B cell (primary cell): ENCODE measurements at regions not wholly inside any gene's neighbourhood (a gene's known extent, or its start where the extent isn't known, plus 50 kb on each side); places are given as distances from the start of the nearest gene placed in this dataset.

Experiments
- ATAC-seq: fragments of 200-7000 bp; cut with Tn5 transposase; one replicate; pipeline ENCODE4 v1.10.0; 2021; ENCODE audit warnings: low read depth, mild to moderate bottlenecking, moderate number of reproducible peaks, moderate library complexity
- CTCF ChIA-PET: fragments of 350-600 bp; sonication (Branson Sonifier 250); formaldehyde crosslinking; loops from one replicate; lab custom pipeline; 2021; ENCODE audit warnings: antibody characterized with exemption, inconsistent platforms; lab: Charles Lee
- POLR2A ChIA-PET: fragments of 350-600 bp; sonication (Branson Sonifier 250); formaldehyde crosslinking; loops from one replicate; lab custom pipeline; 2021; ENCODE audit warnings: antibody characterized with exemption; lab: Charles Lee
- DNase-seq: peaks from one replicate; pipeline ENCODE4 v3.0.0; 2013
- H2AFZ ChIP-seq: 2 replicates; pipeline ENCODE4 v1.6.1; 2012; ENCODE audit warnings: mild to moderate bottlenecking, low read depth, low read length; ENCODE audit not compliant: insufficient read depth, poor library complexity, severe bottlenecking
- H3K27ac ChIP-seq, 2 donors: 1 replicate in 1 of 2; 2 replicates in 1 of 2; pipeline ENCODE4 v1.5.1; 2012 to 2013; ENCODE audit warnings: low read length in 2 of 2, mild to moderate bottlenecking in 2 of 2, moderate library complexity in 1 of 2
- H3K27me3 ChIP-seq, 4 experiments: fragments of 200-600 bp in 1 of 4; sonication (generic) in 1 of 4; replicated peaks in 1 of 4; 1 replicate in 2 of 4; 2 replicates in 2 of 4; pipeline versions ENCODE4 v1.6.1 to v1.7.0; 2013 to 2016; ENCODE audit warnings: low read length in 3 of 4, mild to moderate bottlenecking in 2 of 4, mixed read lengths in 1 of 4, moderate library complexity in 1 of 4; ENCODE audit not compliant: insufficient read depth in 4 of 4, control insufficient read depth in 3 of 4; ENCODE audit errors: control extremely low read depth in 1 of 4
- H3K36me3 ChIP-seq, 2 experiments: replicated peaks in 1 of 2; 1 replicate in 1 of 2; 2 replicates in 1 of 2; pipeline versions ENCODE4 v1.6.1 to v1.7.1; 2013; ENCODE audit warnings: low read length in 1 of 2; ENCODE audit not compliant: insufficient read depth in 2 of 2, control insufficient read depth in 1 of 2; ENCODE audit errors: control extremely low read depth in 1 of 2, extremely low read depth in 1 of 2
- H3K4me1 ChIP-seq, 2 donors: fragments of 200-600 bp in 1 of 2; sonication (generic) in 1 of 2; 1 replicate in 1 of 2; 2 replicates in 1 of 2; pipeline versions ENCODE4 v1.5.1 to v1.6.1; 2013 to 2017; ENCODE audit warnings: low read length in 2 of 2; ENCODE audit not compliant: control insufficient read depth in 2 of 2, insufficient read depth in 2 of 2
- H3K4me2 ChIP-seq: replicated peaks from 2 replicates; pipeline ENCODE3; 2012; ENCODE audit warnings: mild to moderate bottlenecking, low read depth, low read length; ENCODE audit not compliant: poor library complexity, severe bottlenecking
- H3K4me3 ChIP-seq, 5 experiments: fragments of 200-600 bp in 1 of 5; sonication (generic) in 1 of 5; 1 replicate in 3 of 5; 2 replicates in 2 of 5; pipeline versions ENCODE4 v1.5.1 to v1.7.0; 2011 to 2016; ENCODE audit warnings: low read length in 4 of 5, mild to moderate bottlenecking in 4 of 5, low read depth in 2 of 5, control low read depth in 1 of 5, moderate library complexity in 1 of 5; ENCODE audit not compliant: insufficient read depth in 1 of 5; ENCODE audit errors: control extremely low read depth in 1 of 5, extremely low read depth in 1 of 5
- H3K79me2 ChIP-seq: fragments of 200-600 bp; sonication (generic); one replicate; pipeline ENCODE4 v1.6.0; 2016; ENCODE audit warnings: low read length; ENCODE audit not compliant: control insufficient read depth, insufficient read depth
- H3K9ac ChIP-seq: fragments of 200-600 bp; sonication (generic); 2 replicates; pipeline ENCODE4 v1.6.1; 2017; ENCODE audit warnings: mild to moderate bottlenecking, low read length, moderate library complexity
- H3K9me3 ChIP-seq, 3 donors: one replicate each; pipeline versions ENCODE4 v1.6.1 to v1.7.1; 2013; ENCODE audit warnings: low read length in 2 of 3; ENCODE audit not compliant: control insufficient read depth in 2 of 3, insufficient read depth in 1 of 3; ENCODE audit errors: control extremely low read depth in 1 of 3
- H4K20me1 ChIP-seq: 2 replicates; pipeline ENCODE4 v1.6.0; 2012; ENCODE audit warnings: mild to moderate bottlenecking, low read length; ENCODE audit not compliant: insufficient read depth, control insufficient read depth, poor library complexity, severe bottlenecking
- H3K27ac Mint-ChIP-seq: one replicate; pipeline ENCODE4 v1.8.0; 2021; ENCODE audit warnings: mixed read lengths
- H3K27me3 Mint-ChIP-seq: one replicate; pipeline ENCODE4 v1.8.0; 2021; ENCODE audit warnings: mixed read lengths
- H3K4me1 Mint-ChIP-seq: one replicate; pipeline ENCODE4 v1.8.0; 2021; ENCODE audit warnings: mixed read lengths
- H3K4me3 Mint-ChIP-seq: one replicate; pipeline ENCODE4 v1.8.0; 2021; ENCODE audit warnings: mixed read lengths
- H3K9me3 Mint-ChIP-seq: one replicate; pipeline ENCODE4 v1.8.0; 2022; ENCODE audit warnings: mixed read lengths; ENCODE audit not compliant: insufficient read depth
- CTCF ChIP-seq: fragments of 200-600 bp; IDR thresholded peaks from one replicate; pipeline ENCODE4 v1.8.0; 2022; ENCODE audit warnings: antibody characterized with exemption, mild to moderate bottlenecking
- EZH2 ChIP-seq: IDR thresholded peaks from 2 replicates; pipeline ENCODE4 v1.6.1; 2012; ENCODE audit warnings: borderline replicate concordance, low read depth, mild to moderate bottlenecking, moderate library complexity, low read length; ENCODE audit not compliant: insufficient read depth, poor library complexity, severe bottlenecking
- WGBS: methylation state at CpG from one replicate; pipeline ENCODE4 v1.1.5; 2013; ENCODE audit warnings: missing lambda C conversion rate; ENCODE audit not compliant: insufficient coverage; 5-methylcytosine and 5-hydroxymethylcytosine counted together
- intact Hi-C: fragments of 100-400 bp; cut with micrococcal nuclease; formaldehyde crosslinking; loops from one replicate; pipeline ENCODE4 v1.10.0; 2022

- H3K79me2 ChIP-seq, result no peaks in the 10 kb centered on the region
- H3K9me3 Mint-ChIP-seq, result peaks cover 6% of the 10 kb centered on the region
- no peaks in the 10 kb centered on the region for H3K4me1 Mint-ChIP-seq
- H3K36me3 ChIP-seq, result no peaks in the 10 kb centered on the region
- no peaks in the 10 kb centered on the region for H4K20me1 ChIP-seq
- H3K27ac ChIP-seq, result no peak overlapping the region
- DNase-seq (no peak), ATAC-seq (no peak)
- H3K4me3 Mint-ChIP-seq, result no peak overlapping the region
- no peak overlapping the region for H3K27ac Mint-ChIP-seq
- CTCF ChIA-PET, result no interaction called here
- H3K4me1 ChIP-seq, result no peaks in the 10 kb centered on the region
- H3K27me3 Mint-ChIP-seq, result no peaks in the 10 kb centered on the region
- TF ChIP-seq CTCF (no peak), EZH2 (no peak)
- H3K27me3 ChIP-seq, result no peaks in the 10 kb centered on the region
- no CpG with 5 or more reads among the region's 1 CpG for WGBS
- H3K9me3 ChIP-seq, result peaks cover 0 to 2% (median 0%) of the 10 kb centered on the region in 3 donors
- intact Hi-C loops, result no loop called here
- no peak overlapping the region for H3K4me3 ChIP-seq
- no peak overlapping the region for H3K4me2 ChIP-seq
- H3K9ac ChIP-seq, result no peak overlapping the region
- no peak overlapping the region for H2AFZ ChIP-seq
- POLR2A ChIA-PET, result no interaction called here
Observed at GRCh38 chrX:88660836-88661235, 86.2 kb upstream of the CPXCR1 start.

DNA sequence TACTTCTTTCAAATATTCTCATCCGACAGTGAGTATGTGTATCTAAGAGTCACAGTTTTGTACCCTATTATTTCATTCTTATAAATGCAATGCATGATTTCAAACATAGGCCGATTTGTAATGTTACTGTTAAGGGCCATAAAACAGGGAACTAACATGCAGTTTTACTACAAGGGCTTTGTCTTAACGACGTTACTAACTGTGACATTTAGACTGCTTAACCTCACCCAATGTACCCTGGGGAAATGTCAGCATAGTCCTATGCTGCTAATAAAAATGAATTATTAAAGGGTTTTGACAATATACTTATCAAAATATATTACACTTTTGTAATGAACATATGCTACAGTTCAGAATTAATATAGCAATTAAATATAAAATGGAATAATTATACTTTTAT, 74.8 kb upstream of the CPXCR1 start:
- Histone ChIP-seq H3K4me1 (no peaks in the 10 kb centered on the region), H3K4me3 (no peak overlapping the region), H3K27ac (no peak overlapping the region), H3K79me2 (no peaks in the 10 kb centered on the region), H3K9me3 (no peaks in the 10 kb centered on the region), H4K20me1 (no peaks in the 10 kb centered on the region), H3K9ac (no peak overlapping the region), H3K4me2 (no peak overlapping the region), H3K27me3 (no peaks in the 10 kb centered on the region), H2AFZ (no peak overlapping the region), H3K36me3 (no peaks in the 10 kb centered on the region)
- CTCF ChIA-PET, result no interaction called here
- ATAC-seq (no peak), DNase-seq (no peak)
- H3K27me3 Mint-ChIP-seq, result no peaks in the 10 kb centered on the region
- no CpG with 5 or more reads among the region's 4 CpGs for WGBS
- H3K27ac Mint-ChIP-seq, result no peak overlapping the region
- peaks cover 3% of the 10 kb centered on the region for H3K9me3 Mint-ChIP-seq
- POLR2A ChIA-PET, result no interaction called here
- TF ChIP-seq CTCF (no peak), EZH2 (no peak)
- intact Hi-C loops, result no loop called here
- no peak overlapping the region for H3K4me3 Mint-ChIP-seq
- no peaks in the 10 kb centered on the region for H3K4me1 Mint-ChIP-seq
